H1 (cell line): ENCODE measurements at regions not wholly inside any gene's neighbourhood (a gene's known extent, or its start where the extent isn't known, plus 50 kb on each side); places are given as distances from the start of the nearest gene placed in this dataset.

ENCODE experiments used
- CEBPB ChIP-seq: IDR thresholded peaks from 2 replicates; pipeline ENCODE4 v1.6.1; 2012; ENCODE audit warnings: low read depth, low read length
- CTCF ChIP-seq, 3 experiments: IDR thresholded peaks; 1 replicate in 2 of 3; 2 replicates in 1 of 3; pipeline versions ENCODE4 v1.5.1 to v1.6.1; 2011; ENCODE audit warnings: low read length in 3 of 3, mild to moderate bottlenecking in 3 of 3, inconsistent platforms in 2 of 3, low read depth in 1 of 3, moderate library complexity in 1 of 3; ENCODE audit not compliant: insufficient read depth in 1 of 3; ENCODE audit errors: control extremely low read depth in 1 of 3
- JUND ChIP-seq: IDR thresholded peaks from 2 replicates; pipeline ENCODE4 v1.6.1; 2011; ENCODE audit warnings: mild to moderate bottlenecking, improper control_type of control experiment, low read length
- RAD21 ChIP-seq, 2 experiments: IDR thresholded peaks in 1 of 2; conservative IDR thresholded peaks in 1 of 2; 2 replicates each; pipeline ENCODE4 v1.6.1; 2011; ENCODE audit warnings: low read depth in 2 of 2, low read length in 2 of 2, improper control_type of control experiment in 1 of 2, inconsistent platforms in 1 of 2, mild to moderate bottlenecking in 1 of 2, moderate library complexity in 1 of 2
- SRF ChIP-seq: IDR thresholded peaks from 2 replicates; pipeline ENCODE4 v1.6.1; 2011; ENCODE audit warnings: mild to moderate bottlenecking, low read depth, low read length, moderate library complexity

GRCh38 chr5:3715062-3715461 is 119.4 kb downstream of the IRX1 start:
- TF ChIP-seq CTCF (IDR thresholded peaks at IDR 0.05; ENCODE audit: control extremely low read depth in 1 of 3, insufficient read depth in 1 of 3, low read depth in 1 of 3, low read length in 3 of 3), result no peak
- TF ChIP-seq SRF, result no peak
- TF ChIP-seq CEBPB, result no peak
- TF ChIP-seq RAD21 (IDR thresholded peaks at IDR 0.05 in 1 of 2, conservative IDR thresholded peaks at IDR 0.05 in 1 of 2; ENCODE audit: low read depth in 2 of 2, low read length in 2 of 2), result no peak
- no peak for TF ChIP-seq JUND
